HG03460 (cell line): ENCODE measurements at regions not wholly inside any gene's neighbourhood (a gene's known extent, or its start where the extent isn't known, plus 50 kb on each side); places are given as distances from the start of the nearest gene placed in this dataset.
"Not testable (repeated sequence)": the region's sequence is repeated elsewhere in the genome, so short reads cannot be mapped to it uniquely, and the experiment has no call there.

Source experiments
- ATAC-seq: cut with Tn5 transposase; IDR thresholded peaks from one replicate; pipeline ENCODE4 v1.9.1; 2021; ENCODE audit not compliant: unreplicated experiment

- ATAC-seq: no peak
Observed at GRCh38 chr6:21708320-21708580, 114.7 kb downstream of the SOX4 start.

- no peak for ATAC-seq
Observed at GRCh38 chr6:21710216-21710615, 116.7 kb downstream of the SOX4 start.

- no peak for ATAC-seq
Observed at GRCh38 chr6:21710908-21711627, 117.5 kb downstream of the SOX4 start.

GRCh38 chr6:21712213-21712612, 118.7 kb downstream of the SOX4 start:
- ATAC-seq: no peak

- no peak for ATAC-seq
Observed at GRCh38 chr6:21713481-21713880, 119.9 kb downstream of the SOX4 start.

GRCh38 chr6:21715180-21715579, 121.6 kb downstream of the SOX4 start:
- no peak for ATAC-seq

GRCh38 chr6:21722510-21722909, 129.0 kb downstream of the SOX4 start:
- ATAC-seq: no peak

- no peak for ATAC-seq
Observed at GRCh38 chr6:21726676-21727075, 133.1 kb downstream of the SOX4 start.

GRCh38 chr6:21728141-21728540, 134.6 kb downstream of the SOX4 start:
- ATAC-seq: no peak

GRCh38 chr6:21729431-21729830, 135.9 kb downstream of the SOX4 start:
- no peak for ATAC-seq

GRCh38 chr6:21730533-21730932, 137.0 kb downstream of the SOX4 start:
- ATAC-seq: no peak

GRCh38 chr6:21731411-21732031, 138.0 kb downstream of the SOX4 start:
- no peak for ATAC-seq

- not testable (repeated sequence) for ATAC-seq
Observed at GRCh38 chr6:21732032-21732730, 138.6 kb downstream of the SOX4 start.

- ATAC-seq: no peak
Observed at GRCh38 chr6:21732731-21733130, 139.2 kb downstream of the SOX4 start.

GRCh38 chr6:21733311-21733710, 139.8 kb downstream of the SOX4 start:
- ATAC-seq: no peak

GRCh38 chr6:21734204-21734603, 140.7 kb downstream of the SOX4 start:
- ATAC-seq: no peak

GRCh38 chr6:21738180-21739094, 144.9 kb downstream of the SOX4 start:
- no peak for ATAC-seq

- no peak for ATAC-seq
Observed at GRCh38 chr6:21739241-21739640, 145.7 kb downstream of the SOX4 start.

GRCh38 chr6:21739838-21740237, 146.3 kb downstream of the SOX4 start:
- ATAC-seq: no peak

- ATAC-seq: no peak
Observed at GRCh38 chr6:21740376-21741124, 147.0 kb downstream of the SOX4 start.
